Activated gamma-delta T cell treated with anti-CD3 and anti-CD28 coated beads, Interleukin-2, amount 50 U/mL, for 16 hours (primary cell): ENCODE measurements at regions not wholly inside any gene's neighbourhood (a gene's known extent, or its start where the extent isn't known, plus 50 kb on each side); places are given as distances from the start of the nearest gene placed in this dataset.
"Not testable (repeated sequence)": the region's sequence is repeated elsewhere in the genome, so short reads cannot be mapped to it uniquely, and the experiment has no call there.

ENCODE experiments used
- DNase-seq: peaks from one replicate; pipeline ENCODE4 v3.0.0-alpha.2; 2020; ENCODE audit warnings: low read depth

DNA sequence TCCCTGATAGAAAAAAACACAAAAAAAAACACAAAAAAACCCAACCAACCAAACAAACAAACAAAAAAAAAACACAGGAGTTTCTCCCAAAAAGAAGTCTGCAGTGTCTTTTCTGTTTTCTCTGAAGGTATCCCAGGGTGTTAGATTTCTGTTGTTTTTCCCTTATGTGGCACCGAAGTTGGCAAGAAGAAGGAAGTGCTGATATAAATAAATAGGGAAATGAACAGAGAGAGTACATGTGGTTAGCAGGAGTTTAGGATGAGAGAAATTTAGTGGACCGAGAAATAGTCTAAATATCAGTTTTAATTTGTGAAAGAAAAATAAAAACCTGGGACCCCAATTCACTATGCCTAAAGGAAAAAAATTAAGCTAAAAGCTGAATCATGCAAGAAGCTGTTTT is 287.0 kb upstream of the SGCG start:
- no peak for DNase-seq

DNA sequence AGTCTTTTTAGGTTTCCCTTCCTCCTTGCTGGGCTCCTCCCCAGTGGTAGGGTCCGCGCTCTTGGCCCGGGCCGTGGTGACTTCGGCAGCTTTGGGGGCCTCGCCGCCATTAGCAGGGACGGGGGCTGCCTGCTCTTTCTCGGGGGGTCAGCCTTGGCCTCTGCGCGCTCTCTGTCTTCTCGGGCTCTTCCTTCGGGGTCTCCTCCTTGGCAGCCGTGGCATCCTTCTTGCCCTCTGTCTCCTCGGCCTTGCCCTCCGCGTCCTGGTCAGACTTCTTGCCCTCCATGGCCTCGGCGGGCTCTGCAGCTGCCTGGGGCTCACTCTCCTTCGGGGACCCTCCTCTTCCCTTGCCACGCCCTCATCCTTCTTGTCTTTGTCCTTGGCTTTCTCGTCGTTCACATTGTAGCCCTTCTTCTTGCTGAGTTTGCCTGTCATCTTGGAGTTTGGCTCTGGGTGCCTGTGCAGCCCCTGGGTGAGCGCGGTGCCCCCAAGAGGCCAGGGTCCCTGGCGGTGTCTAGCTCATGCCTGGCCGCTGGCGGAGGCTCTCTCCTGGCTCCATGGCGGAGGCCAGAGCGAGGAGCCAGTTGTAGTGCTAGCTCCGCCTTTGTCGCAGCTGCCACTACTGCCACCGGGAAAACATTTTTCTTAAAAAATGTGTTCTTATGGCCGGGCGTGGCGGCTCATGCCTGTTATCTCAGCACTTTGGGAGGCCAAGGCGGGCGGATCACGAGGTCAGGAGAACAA is 283.0 kb upstream of the SGCG start:
- no peak for DNase-seq

DNA sequence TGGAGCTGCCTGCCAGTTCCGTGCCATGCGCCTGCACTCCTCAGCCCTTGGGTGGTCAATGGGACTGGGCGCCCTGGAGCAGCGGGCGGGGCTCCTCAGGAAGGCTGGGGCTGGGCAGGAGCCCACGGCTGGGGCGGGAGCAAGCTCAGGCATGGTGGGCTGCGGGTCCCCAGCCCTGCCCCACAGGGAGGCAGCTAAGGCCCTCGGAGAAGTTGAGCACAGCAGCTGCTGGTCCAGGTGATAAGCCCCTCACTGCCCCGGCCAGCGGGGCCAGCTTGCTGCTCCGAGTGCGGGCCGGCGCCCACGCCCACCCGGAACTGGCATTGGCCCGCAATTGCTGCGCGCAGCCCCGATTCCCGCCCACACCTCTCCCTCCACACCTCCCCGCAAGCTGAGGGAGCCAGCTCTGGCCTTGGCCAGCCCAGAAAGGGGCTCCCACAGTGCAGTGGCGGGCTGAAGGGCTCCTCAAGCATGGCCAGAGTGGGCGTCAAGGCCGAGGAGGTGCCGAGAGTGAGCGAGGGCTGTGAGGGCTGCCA is 280.3 kb upstream of the SGCG start:
- DNase-seq: not testable (repeated sequence)

DNA sequence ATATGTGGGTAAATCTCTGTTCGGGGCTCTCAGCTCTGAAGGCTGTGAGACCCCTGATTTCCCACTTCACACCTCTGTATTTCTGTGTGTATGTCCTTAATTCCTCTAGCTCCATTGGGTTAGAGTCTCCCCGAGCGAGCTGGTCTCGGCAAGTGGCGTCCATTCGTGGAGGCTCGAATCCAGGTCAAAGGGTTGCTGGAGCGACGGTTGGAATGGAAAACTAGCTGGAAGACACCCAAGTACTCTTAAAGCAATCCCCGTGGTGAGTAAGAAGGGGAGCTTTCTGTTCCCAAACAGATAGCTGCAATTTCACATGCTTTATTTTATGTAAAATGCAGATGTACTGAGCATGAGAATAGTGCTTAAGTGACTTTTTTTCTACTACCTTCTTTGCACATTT is 277.5 kb upstream of the SGCG start:
- no peak for DNase-seq

DNA sequence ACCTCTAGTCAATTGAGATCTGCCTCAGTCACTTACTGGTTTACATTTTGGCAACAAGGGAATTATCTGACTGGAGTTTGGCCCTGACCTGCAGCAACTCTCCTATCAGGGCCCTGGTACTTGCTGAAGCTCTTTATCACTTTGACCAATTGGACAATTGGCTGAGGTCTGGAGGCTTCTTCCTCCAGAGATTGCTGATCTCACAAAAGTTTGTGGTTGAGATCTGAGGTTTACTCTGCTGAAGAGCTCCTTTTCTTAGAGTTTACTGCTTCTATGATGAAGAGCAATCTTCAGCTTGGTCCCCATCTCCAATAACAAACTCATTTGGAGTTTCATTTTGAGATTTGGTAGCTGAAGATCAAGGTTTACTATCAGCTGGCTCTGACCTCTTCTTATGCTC is 276.9 kb upstream of the SGCG start:
- DNase-seq: no peak

DNA sequence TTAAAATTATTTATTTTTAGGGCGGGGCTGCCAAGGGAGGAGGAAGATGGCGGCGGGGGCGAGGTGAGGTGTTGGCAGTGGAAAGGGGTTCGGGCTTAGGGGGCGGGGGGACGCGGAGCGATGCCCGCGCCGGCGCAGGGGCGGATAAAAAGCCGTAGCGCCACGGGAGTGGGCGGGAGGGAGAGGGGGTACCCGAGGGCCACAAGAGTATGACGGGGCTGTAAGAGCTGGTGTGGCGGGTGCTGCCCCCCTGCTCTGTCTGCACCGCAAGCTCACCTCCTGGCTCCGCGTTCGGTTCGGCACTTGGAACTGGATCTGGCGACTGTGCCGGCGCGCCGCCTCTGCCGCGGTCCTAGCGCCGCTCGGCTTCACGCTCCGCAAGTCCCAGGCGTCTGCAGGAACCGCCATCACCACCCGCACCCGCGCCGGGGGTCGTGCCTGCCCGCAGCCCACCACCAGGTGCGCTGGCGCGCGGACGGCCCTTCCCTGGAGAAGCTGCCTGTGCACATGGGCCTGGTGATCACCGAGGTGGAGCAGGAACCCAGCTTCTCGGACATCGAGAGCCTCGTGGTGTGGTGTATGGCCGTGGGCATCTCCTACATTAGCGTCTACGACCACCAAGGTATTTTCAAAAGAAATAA is 265.2 kb upstream of the SGCG start:
- no peak for DNase-seq

DNA sequence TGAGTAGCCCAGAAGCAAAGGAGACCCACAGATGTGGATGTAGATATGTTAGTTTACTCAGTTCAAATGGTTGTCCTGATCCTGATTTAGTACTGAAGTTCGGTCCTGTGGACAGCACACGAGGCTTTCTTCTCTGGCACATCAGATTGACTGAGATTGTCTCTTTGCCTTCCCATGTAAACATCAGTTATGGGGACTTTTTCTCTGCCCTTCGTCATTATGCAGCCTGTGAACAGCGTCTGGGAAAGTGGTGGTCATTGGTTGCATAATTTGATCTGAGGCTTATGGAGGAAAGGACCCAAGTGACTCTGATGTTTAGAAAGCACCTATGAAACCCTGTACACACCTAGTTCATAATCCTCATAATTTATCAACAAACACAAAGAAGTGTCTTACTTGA is 264.5 kb upstream of the SGCG start:
- DNase-seq: not testable (repeated sequence)

DNA sequence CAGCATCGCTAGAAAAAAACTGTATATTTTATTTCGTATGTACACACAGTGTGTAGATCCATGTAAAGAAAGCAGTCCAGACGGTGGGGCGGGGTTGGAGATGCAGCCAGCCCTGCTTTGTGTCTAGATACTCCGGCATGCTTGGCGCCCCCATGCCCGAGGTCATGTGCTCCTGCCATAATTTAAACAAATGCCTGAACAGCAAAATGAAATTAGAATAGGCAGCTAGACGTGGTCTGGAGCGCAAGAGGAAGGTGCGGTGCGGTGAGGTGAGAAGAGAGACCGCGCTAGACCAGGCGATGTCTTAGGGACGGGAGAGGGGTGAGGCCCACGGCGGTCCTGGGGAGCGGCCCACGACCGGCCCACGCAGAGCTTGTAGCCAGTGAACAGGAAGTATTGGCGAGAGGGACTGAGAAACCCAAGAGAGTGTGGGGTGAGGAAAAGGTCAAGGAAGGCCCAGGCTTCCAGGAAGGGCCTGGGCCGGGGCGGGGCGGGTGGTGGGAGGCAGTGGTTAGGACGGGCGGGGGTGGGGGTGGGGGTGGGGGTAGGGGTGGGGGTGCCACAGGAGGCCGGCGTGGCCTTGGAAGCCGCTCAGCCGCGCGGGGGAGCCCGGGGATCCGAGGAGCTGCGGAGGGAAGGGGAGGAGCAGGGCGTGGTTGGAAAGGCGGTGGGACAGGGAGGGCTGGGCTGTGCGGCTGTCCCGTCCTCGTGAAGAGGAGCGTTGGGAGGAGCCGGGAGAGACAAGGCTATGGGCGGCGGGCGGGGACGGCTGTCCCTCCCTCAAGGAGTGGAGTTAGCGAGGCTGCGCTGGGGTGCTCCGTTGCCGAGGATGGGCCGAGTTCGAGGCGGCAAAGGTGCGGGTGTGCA is 254.7 kb upstream of the SGCG start:
- no peak for DNase-seq

DNA sequence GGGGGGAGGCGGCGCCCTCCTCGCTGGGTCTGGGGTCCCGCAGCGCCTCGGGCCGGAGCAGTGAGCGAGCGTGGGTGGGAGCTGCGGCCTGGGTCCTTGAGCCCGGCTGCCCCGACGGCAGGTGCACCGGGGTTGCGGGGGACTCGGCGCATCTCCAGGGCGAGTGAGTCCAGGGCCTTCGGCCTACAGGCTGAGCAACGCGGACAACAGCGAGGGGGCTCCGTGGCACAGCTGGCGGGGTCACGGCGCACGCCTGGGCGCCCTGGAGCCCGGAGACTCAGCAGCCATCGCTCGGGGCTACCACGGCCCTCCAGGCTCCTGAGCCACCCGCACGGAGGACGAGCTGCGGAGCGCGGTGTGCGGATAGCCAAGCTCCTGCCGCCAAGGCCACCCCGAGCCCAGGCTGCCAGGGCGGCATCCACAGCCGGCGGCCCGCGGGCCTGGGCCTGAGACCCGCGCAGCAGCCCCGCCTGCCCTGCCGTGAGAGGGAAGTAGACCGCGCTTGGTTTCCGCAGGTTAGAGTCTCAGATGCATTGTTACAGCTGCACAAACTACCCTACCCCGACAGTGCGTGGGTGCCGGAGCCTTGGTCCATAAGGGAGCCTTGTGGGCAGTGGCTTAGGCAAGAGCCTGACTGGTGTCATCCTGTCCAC is 253.9 kb upstream of the SGCG start:
- DNase-seq: no peak

DNA sequence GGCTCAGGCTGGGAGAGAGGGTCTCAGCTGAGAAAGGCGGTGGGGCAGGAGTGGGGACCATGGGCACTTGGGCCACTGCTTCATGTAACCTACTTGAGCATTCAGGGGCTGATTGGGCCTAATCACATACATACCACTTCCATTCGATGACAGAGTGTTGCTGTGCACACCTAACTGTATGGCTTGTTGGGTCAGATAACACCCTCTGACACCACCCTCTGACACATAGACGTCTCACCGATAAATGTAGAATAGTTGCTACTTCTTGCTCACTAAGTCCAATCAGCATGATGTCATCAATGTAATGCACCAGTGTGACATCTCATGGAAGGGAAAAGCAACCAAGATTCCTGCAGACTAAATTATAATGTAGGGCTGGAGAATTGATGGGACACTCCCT is 252.9 kb upstream of the SGCG start:
- DNase-seq: not testable (repeated sequence)

DNA sequence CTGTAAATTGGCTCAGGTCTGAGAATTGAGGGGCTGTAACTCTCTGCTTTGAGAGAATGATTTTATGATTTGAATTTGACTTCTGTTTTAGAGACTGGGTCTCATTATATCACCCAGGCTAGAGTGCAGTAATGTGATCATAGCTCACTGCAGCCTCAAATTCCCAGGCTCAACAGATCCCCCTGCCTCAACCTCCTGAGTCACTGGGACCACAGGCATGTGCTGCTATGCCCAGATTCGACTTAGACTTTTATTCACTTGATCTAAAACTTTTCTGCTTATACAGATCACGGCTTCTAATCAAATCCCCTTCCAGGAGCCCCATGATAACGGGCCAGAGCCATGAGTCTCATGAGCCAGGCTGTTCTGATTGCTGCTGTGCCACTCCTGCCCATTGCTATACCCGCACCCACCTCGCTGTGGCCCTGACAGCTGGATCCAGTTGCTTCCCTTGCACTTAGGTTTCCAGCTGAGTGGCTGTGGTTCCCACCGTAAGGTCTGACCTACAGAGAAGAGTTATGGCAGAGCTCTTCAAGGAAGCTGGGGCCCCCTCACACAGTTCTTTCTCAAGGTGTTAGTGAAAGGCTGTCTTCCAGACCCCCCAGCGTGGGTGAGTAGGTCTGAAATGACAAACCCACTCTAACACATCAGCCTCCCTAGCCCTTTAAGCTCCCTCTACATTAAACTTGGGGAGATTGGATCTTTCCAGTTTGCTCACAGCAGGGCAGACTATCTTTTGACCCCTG is 251.2 kb upstream of the SGCG start:
- no peak for DNase-seq

DNA sequence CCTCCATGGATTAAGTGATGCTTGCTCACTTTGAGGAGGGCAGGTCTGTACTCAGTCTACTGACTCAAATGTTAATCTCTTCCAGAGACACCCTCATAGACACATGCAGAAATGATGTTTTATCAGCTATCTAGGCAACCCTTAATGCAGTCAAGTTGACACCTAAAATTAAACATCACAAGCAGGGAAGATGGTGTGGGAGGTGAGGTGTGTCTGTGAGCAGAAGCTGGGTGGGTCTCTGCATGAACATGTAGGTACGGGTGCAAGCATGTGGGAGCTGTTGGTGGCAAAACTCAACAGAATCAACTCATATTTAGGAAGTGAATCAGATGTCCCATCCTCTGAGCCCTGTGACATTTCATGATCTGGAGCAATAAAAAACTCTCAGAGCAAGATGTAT is 249.2 kb upstream of the SGCG start:
- no peak for DNase-seq

DNA sequence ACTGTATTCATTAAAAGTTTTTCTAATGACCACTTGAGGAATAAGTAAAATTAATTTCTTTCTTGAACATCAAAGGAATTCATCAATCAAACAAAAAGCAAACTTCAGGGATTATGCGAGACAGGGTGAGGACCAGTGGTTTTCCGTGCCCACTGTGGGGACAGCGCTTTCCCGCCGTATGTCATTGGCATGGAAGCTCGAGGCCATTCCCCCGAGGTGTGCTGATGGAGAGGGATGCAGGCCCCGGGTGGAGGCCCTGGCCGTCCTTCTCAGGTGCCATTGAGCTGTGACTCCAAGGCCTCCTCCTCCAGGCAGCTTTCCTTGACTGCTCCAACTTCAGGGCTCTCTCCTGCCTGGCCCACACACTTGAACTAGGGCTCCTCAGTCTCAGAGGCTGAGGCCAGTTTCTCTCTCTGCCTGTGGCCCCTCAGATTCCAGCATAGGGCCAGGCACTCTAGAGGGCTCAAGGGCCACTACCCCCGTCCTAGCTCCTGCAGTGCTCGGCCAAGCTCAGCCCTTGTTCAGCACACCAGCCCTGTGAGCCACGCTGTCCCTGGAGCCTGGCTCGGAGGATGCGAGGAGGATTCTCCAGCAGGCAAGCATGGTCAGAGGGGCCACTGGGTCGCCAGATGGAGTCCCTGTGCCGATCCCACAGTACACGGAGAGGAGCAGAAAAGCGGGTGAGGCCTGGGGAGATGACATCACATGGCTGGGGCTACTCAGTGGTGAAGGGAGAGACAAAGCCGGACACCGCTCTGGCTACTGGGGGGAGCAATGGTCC is 248.0 kb upstream of the SGCG start:
- not testable (repeated sequence) for DNase-seq

DNA sequence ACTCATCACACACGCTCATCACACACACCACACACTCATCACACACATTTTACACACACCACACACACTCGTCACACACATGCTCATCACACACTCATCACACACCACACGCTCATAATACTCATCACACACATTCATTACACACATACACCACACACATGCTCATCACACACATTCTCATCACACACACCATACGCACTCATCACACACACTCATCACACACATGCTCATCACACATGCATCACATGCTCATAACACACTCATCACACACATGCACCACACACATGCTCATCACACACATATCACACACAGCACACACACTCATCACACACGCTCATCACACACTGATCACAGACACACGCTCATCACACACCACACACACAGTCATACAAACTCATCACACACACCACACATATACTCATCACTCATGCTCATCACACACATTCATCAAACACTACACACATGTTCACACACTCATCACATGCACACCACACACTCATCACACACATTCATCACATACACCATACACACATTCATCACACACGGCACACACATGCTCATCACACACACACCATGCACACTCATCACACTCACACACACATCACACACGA is 247.1 kb upstream of the SGCG start:
- DNase-seq: no peak

DNA sequence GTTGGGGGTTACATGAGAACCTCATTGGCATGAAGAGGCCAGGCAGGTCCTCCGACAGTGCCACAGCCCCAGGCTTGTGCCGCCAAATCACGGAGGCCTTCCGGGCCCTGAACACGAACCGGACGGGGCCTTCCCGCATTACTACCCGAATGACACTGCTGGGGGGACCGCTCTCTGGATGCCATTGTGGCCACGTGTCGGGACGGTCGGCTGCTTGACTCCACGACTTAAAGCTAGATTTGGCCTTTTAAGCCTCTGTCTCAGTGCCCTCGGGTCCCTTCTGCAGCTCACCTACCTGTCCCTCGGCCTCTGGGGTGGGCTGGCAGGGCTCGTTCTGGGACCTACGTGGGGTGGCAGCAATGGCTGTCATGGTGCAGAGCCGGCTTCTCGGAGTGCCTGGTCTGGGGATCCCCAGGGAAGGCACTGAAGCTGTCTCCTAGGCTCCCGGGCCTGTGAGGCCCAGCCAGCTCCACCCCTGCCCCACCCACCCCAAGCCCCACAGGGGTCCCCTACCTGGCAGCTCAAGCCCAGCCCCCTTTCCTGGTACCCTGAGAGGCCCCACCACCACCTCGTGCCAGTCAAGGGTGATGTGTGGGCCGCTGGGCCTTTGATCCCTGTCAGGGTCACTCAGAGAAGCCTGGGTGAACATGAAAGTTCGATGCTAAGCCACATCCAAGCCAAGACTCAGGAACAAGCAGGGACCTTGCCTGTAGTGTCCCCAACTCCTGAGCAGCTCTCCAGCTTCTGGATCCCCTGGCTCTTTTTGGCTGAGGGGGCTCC is 245.8 kb upstream of the SGCG start:
- DNase-seq: no peak

DNA sequence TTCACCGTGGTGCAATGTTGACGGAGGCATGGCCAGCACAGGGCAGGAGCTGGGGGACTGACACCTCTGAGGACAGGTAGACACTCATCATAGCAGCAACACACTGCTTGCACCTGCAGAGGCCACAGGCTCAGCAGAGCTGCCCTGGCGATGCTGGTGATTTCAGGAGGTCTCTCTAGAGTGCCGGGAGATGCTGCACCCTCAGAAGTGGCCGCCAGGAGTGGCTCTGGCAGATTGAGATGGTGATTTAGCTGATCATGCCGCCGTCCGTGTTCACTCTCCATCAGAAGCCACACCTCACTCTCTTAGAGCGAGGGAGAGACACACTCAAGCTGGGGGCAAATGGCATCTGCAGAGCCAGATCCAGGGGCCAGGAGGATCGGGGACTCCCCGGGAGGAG is 244.6 kb upstream of the SGCG start:
- DNase-seq: no peak

DNA sequence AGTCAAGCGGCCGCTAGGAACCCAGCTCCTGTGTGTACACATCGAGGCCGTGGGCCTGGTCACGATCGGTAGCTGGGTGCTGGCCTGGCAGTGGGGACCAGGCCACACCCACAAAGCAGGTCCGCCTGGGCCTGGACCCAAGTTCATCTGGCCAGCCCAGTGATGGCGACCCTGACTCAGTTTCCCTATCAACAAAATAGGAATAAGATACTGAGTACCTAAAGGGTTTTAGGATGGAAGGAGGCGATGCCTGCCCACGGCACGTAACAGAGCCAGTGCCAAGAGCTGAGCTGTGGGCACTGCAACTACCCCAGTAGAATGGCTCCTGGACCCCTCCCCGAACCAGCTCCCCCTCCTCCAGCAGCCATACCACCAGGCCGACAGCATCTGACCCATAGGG is 243.5 kb upstream of the SGCG start:
- no peak for DNase-seq

DNA sequence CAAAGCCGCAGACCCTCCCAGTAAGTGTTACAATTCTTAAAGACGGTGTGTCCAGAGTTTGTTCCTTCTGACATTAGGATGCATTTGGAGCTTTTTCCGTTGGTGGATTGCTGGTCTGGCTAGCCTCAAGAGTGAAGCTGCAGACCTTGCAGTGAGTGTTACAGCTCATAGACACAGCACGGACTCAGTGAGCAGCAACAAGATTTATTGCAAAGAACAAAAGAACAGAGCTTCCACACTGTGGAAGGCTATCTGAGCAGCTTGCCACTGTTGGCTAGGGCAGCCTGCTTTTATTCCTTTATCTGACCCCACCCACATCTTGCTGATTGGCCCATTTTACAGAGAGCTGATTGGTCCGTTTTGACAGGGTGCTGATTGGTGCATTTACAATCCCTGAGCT is 242.8 kb upstream of the SGCG start:
- DNase-seq: no peak

DNA sequence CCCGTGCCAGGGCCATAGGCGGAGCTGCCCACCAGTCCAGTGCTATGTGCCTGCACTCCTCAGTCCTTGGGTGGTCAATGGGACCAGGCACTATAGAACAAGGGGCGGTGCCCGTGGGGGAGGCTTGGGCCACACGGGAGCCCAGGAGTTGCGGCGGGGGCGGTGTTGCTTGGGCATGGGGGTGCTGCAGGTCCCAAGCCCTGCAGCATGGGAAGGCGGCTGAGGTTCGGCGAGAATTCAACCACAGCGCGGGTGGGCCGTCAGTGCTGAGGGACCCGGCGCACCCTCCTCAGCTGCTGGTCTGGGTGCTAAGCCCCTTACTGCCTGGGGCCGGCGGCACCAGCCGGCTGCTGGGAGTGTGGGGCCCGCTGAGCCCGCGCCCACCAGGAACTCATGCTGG is 242.2 kb upstream of the SGCG start:
- DNase-seq: no peak

DNA sequence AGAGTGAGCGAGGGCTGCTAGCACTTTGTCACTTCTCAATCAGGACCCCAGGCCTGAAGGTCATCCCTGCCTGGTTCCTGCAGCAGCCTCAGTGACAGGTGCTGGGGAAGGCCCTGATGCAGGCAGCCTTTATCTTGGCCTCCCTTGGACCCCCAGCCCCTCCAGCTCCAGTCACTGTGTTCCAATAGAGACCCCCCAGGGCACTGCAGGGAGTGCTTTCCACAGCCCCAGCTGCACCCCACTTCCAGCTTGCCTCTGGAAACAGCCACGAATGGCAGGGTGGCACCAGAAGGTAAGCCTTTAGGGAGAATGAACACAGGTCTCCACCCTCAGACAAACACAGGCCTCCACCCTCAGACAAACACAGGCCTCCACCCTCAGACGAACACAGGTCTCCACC is 241.6 kb upstream of the SGCG start:
- DNase-seq: no peak
